CD4-positive, alpha-beta T cell treated with Interleukin-1 beta for 1 hour (primary cell): ENCODE measurements at regions not wholly inside any gene's neighbourhood (a gene's known extent, or its start where the extent isn't known, plus 50 kb on each side); places are given as distances from the start of the nearest gene placed in this dataset.

ENCODE experiments used
- DNase-seq, 2 donors: peaks; one replicate each; pipeline ENCODE4 v3.0.0-alpha.2; 2020 to 2022

DNA sequence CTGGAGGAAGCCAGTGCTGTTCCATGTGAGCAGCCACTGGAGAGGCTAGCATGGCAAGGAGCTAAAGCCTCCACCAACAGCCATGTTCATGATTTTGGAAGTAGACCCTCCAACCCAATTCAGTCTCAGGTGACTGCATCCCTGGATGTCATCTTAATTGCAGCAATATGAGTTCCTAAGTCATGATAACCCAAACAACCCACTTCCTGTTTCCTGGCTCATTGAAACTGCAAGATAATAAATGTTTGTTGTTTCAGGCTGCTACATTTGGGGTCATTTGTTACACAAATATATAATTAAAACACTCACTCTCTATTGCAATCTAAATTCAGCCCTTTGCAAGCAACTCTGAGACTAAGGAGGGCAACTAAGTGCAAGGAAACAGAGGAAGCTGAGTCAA is 62.4 kb upstream of the SLC24A5 start:
- DNase-seq, result no peak

DNA sequence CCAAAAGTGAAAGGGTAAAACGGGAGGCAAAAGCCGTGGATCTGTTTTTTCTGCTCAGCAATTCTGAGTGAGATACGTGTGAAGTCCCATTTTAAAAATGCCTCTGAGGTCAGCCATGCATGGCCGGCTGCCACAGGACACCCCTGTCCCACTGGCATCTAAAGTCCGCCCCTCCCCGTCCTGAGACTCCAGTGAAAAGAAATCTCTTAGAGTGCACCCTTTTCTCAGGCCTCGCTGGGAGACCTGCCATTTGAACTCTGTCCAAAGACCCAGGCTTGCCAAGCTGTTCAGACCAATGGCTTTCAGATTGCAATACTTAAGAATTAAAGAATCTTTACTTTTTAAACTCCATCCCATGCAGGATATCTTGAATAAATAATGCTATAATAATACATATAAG is 61.0 kb upstream of the SLC24A5 start:
- DNase-seq, result no peak

DNA sequence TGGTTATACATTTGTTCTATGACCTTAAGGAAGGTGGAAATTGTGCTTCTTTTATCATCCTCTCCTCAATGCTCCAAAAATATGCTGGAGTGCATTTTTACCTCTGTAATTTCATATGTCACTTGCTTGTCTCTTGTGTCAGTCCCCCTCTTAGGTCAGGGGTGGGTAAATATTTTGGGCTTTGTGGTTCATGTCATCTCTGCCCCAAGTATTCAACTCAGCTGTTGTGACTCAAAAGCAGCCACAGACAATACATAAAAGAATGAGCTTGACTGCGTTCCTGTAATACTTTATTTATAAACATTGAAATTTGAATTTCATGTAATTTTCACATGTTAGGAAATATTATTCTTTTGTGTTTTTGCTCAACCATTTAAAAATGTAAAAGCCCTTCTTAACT is 60.4 kb upstream of the SLC24A5 start:
- no peak for DNase-seq

DNA sequence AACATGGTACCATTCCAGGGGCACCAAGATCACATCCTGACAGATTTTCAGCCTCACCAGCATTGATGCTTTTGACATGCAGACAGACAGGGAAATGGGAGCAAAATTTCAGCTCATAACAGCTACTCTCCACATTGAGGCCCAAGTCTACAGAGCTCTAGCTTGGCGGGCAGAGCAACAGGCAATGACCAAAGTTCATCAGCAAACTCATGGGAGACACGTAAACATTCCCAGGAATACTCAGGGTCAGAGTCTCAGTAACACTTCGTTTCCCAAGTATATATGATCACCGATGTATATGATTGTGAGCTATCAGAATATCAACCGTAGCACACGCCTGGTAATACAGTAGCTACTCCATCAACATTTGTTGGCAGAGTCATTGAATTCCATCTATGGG is 59.2 kb upstream of the SLC24A5 start:
- no peak for DNase-seq

DNA sequence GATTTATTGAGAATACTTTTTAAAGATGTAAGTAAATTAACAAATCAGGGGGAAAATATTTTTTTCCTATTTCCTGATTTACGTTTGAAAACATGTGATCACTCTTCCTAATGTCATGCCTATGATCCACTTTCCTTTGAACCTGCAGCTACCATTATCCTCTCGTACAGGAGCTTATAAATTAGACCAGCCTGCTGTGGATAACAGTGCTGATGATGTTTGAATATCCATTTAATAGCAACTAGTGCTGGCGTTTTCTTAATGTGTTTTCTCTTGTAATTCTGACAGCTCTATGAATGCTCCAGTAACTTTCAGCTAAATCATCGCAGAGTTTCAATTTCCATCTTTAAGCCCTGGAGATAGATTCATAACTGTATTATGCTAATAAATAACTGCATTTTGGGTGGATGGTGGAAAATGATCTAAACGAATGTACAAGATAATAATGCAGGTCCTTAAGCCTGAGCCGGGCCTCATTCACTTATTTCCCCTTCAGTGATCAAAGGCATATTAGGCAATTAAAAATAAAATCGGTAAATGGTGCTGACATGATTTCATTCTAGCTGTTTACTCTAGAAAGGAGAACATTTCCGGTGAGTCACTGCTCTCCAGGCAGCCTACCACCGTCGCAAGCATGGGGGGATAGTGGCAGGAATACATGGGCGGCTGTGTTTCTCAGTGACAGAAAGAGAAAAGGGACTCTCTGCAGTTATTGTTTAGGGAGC is 58.5 kb upstream of the SLC24A5 start:
- no peak for DNase-seq

DNA sequence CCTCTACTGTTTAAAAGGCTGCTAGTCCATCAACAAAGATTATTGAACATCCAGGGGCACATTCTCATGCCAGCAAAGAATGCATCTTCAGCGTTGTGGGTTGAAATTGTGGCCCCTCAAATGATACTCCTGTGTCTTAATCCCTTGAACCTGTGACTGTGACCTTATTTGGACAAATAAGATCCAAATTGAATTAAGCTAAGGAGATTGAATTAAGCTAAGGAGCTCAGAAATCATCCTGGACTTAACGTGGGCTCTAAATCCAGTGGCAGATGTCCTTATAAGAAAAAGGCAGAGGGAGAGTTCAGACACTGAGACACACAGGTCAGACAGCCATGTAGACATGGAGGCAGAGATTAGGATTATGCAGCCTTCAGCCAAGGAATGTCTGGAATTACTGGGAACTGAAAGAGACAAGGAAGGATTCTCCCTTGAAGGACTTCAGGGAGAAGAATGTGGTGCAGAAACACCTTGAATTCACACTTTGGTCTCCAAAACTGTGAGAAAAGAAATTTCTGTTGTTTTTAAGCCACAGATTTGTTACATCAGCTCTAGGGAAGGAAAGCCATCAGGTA is 57.3 kb upstream of the SLC24A5 start:
- DNase-seq, result no peak

DNA sequence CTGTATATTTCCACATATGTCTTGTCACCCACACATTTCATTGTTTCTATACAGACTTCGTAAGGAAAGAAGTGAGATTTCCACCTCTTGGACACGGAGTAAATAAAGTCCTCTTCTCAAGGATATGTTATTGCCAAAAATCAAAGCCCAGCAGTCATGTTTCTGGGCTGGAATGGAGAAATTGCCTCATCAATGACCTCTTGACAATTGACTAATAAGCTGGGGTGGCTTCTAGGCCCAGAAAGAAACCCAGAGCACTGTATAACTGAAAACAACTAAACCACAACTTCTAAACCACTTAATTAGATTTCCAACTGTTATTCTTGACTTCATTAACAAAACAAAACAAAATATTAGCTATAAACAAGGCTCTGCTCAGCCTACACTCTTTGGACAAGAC is 56.4 kb upstream of the SLC24A5 start:
- DNase-seq, result no peak

DNA sequence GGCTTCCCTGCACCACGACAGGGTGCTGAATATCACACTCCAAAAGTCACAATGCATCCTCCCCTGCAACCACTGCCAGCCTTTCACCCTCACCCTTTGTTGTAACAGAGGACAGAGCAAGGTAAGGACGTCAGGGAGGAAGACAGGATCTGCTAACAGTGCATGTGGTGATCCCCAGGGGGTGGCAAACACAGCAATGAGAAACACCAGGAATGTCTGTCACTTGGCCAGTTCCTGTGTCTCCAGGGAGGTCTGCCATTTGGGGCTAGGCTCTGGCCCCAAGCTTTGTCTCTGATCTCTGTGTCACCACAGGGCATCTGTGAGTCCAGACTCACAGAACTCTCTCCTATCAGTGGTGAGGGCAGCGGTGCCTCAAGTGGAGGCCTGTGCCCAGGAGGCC is 54.3 kb upstream of the SLC24A5 start:
- DNase-seq, result no peak
